ENCODE measurements at regions not wholly inside any gene's neighbourhood (a gene's known extent, or its start where the extent isn't known, plus 50 kb on each side); places are given as distances from the start of the nearest gene placed in this dataset.

DNA sequence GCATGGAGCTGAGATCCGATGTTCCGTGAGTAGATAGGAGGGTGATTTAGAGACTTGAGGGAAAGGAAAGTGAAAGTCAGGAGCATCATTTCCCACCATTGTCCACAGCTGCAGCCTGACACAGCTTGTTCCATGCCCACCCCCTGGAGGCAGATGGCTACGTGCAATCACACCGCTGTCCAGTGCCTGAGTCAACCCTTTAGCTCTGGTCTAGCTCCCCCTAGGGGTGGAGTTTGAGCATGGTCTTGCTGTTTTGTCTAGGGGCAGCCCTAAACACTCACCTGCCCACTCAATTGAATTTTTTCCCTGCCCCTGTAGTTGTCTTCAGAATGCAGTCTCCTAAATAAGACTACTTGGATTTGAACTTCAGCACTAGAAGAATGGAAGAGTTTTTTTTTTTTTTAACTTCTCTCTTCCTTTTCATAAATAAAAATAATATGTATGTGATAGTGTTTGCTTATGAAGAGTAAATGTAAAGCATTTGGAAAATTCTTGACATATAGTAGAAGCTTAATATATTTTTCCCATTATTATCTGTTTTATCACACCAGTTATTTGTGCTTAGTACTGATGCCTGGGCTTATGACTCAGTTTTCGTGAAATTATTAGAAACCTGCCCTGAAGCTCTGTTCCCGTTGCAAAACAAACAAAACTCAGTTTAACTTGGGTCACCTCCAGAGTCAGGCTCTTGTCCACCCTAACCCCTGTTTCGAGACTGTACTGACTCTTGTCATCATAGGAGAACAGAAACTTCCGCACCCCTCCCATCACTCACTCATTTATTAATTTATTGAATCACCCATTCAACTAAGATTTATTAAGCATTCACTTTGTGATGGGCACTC, 814.8 kb downstream of the MAFB start:
- DNase-seq (ENCODE audit: low spot score) = no peak

- DNase-seq (ENCODE audit: low spot score) = no peak
These were observed 815.8 kb downstream of the MAFB start for GRCh38 chr20:39873286-39873685.

GRCh38 chr20:39871013-39871412, 818.0 kb downstream of the MAFB start:
- no peak for DNase-seq (ENCODE audit: low spot score)

DNA sequence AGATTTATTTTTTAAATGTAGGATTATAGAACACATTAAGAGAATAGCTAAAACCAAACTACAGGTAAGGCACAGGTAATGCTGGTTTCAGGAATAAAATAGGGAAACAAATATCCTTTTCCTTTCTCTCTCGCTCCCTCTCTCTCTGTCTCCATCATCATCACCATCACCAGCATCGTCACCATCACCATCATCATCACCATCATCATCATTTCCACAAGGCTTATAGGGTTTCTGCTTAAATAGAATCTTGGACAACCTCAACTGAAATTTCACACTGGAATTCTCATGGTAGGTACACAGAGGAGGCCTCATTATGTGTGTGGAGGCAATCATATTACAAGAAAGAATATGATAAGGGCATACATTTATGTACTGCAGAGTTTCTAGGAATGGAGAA, 823.6 kb downstream of the MAFB start:
- no peak for DNase-seq (ENCODE audit: low spot score)

- DNase-seq (ENCODE audit: low spot score) = no peak
These were observed 826.6 kb downstream of the MAFB start for GRCh38 chr20:39862470-39862891.

DNA sequence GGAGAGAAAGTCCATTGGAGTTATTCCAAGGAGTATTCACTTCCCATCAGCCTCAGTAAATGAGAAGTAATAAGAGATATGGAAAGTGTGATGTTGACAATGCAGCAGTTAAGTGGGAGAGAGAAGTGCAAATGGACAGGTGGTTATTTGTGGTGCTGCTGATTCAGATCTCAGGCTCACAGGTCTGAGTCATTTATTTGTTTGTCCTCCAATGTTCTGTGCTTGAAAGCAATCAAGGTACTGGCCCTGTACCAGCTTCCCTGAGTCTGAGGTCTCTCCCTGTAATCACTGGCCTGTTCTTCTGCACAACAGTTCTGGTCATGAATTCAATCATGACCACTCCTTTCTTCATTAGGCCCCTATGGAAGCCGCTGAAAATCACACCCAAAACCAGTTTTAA, 827.7 kb downstream of the MAFB start:
- no peak for DNase-seq (ENCODE audit: low spot score)

DNA sequence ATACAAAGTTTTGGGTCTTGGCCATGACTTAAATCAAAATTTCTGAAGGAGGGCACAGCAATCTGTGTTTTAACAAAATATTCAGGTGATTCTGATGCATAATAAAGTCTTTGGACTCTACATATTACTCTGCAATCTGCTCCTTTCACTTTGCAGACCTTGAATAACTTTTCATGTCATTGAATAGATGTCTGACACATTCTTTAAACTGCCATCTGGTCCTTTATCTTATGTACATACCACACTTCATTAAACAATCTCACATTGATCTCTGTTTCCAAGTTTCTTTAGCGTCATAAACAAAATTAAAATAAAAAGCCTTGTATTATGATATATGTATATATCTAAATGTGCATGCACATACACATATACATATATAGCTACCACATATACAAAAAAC, 831.2 kb downstream of the MAFB start:
- no peak for DNase-seq (ENCODE audit: low spot score)

GRCh38 chr20:39857187-39857586, 831.8 kb downstream of the MAFB start:
- DNase-seq (ENCODE audit: low spot score) = no peak

GRCh38 chr20:39855799-39856198, 833.2 kb downstream of the MAFB start:
- no peak for DNase-seq (ENCODE audit: low spot score)

GRCh38 chr20:39855056-39855455, 834.0 kb downstream of the MAFB start:
- no peak for DNase-seq (ENCODE audit: low spot score)

GRCh38 chr20:39853636-39854035, 835.4 kb downstream of the MAFB start:
- peak; percentile 26 for DNase-seq (ENCODE audit: low spot score)

DNA sequence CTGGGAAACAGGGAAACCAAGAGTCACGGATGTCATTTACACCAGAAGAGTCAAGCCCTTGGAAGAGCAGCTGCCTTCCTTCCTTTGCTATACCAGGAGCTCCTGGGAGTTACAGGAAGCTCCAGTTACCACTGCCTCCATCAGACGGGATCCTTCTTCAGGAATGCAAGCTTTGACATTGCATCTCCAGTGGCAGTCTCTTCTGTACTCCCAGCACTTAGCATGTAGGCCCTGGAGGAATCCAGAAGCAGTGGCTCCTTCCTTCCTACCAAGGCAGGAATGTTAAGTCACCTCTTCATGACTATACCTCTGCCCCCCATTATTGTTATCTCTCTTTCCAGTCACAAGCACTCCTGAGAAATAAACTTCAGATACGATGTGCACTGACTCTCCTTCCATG, 836.0 kb downstream of the MAFB start:
- DNase-seq (ENCODE audit: low spot score) = no peak

DNA sequence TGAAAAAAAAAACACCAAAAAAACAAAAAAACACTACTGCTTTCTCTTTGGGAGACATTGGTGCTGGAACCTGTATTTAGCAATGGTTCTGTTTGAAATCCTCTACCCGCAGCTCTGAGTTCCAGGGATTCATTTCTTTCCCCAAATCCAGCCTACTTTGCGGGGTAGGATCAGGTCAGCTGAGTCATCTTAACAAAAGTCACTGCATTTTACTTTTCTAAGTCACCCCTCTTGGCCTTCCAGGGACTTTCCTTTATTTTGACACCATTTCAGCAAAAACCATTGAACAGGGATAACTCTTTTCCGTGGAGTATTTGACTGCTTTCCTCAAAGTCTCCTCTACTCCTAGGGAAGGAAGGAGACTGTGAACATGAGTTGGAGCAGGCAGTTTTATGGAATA, 837.6 kb downstream of the MAFB start:
- no peak for DNase-seq (ENCODE audit: low spot score)

DNA sequence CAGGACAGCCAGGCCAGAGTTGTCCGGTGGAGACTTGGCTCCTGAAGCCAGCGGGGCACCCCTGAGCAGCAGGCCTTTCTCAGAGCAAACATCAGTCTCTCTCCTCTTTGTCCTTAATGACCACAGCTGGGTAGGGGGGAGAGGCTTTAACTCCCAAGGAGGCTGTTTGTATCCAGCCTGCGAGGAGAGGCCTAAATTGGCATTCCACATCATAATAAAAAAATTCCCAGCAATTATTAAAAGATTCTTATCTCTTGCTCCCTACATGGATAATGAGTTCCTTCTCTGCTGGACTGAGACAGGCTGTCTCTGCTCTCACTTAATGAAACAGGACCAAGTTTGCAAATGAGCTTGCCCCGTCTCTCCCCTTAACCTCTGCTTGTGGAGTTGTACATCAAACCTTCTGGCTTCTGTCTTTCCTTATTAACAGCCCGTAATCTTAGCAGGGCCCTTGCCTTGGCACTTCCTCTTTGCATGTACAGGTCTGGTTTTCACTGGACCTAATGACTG, 838.2 kb downstream of the MAFB start:
- DNase-seq (ENCODE audit: low spot score) = no peak

- DNase-seq (ENCODE audit: low spot score) = no peak
These were observed 838.8 kb downstream of the MAFB start for GRCh38 chr20:39850246-39850645.

DNA sequence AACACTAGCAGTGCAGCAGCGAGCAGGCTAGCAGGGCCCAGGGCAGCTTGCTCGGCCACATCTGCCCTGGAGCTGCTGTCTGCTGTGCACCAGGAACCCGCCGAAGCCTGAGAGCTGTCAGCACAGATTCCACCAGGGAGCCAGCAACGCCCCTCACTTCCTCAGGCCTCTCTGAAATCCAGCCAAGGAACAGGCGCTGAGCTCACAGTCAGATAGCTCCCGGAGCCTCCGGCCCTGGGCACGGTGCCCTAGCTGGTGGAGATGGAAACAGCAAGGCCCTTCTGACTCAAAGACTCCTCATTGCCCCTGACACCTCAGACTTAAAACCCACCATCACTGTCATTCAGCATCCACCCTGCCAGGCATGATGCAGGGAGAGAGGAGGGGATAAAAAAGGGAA, 839.4 kb downstream of the MAFB start:
- DNase-seq (ENCODE audit: low spot score) = peak; percentile 44

GRCh38 chr20:39849171-39849570, 839.9 kb downstream of the MAFB start:
- no peak for DNase-seq (ENCODE audit: low spot score)

DNA sequence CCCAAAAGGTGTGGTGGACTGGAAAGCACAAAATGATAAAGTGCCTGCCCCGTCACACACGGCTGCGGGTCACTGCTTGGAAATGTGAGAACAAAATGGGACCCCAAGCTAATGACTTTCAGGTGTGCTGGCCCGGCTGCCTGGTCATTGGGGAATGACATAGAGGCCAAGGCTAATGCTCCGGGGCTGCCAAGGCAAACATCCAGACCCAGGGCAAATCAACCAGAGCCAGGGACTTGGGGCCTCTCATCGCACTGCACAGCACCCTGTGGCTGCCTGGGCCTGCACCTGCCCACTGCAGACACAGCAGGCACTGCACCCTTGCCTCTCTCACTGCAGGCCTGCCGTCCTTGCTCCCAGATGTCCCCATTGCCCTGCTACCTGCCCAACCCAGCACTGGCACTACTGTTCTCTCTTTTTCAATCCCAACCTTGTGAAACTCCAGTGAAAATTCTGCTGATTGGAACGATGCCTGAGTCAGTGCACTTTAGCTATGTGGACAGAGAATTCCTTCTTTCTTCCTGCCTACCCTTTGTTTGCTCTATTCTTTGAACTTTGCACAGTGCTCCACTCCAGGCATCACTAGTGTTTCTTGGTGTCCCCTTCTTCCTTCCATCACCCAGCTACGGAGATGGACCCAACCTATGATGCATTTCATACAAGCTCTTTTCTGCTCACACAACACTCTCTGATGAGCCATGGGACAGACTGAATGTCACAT, 849.5 kb downstream of the MAFB start:
- no peak for DNase-seq (ENCODE audit: low spot score)

- no peak for DNase-seq (ENCODE audit: low spot score)
These were observed 851.5 kb downstream of the MAFB start for GRCh38 chr20:39837561-39837960.

- no peak for DNase-seq (ENCODE audit: low spot score)
These were observed 853.8 kb downstream of the MAFB start for GRCh38 chr20:39835130-39835842.

DNA sequence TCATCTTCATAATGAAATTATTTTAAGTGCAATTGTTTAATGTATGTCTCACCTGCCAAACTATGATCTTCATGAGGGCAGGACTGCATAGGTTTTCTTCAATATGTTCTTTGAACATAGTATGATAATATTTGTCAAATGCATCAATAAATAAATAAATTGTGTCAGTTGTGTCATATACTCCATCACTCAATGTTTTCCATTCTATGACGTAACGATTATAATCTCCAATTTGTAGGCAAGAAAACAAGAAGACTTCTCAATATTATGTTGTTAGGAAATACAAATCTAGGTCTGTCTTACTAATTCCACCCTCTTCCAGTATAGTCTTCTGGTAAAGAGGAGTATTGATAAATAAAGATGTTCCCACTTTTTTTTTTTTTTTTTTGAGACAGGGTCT, 858.1 kb downstream of the MAFB start:
- DNase-seq (ENCODE audit: low spot score) = no peak

DNA sequence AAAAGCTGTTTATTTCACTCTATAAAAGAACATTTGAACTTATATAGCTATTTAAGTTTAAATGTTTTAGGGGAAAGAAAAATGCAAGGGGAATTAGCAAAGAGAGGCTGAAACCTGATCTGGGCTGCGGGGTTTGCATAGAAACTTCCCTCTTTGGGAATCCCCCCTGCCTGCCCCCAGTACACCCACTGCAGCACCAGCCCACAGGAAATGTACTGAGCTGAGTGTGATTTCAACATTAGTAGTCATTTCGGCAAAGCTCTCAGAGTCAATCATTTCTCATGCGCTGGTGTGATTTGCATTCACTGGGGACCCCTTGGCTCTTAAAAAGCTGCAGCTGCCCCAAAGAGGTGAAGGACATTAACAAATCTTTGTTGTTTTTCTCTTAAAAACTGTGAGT, 859.4 kb downstream of the MAFB start:
- no peak for DNase-seq (ENCODE audit: low spot score)

DNA sequence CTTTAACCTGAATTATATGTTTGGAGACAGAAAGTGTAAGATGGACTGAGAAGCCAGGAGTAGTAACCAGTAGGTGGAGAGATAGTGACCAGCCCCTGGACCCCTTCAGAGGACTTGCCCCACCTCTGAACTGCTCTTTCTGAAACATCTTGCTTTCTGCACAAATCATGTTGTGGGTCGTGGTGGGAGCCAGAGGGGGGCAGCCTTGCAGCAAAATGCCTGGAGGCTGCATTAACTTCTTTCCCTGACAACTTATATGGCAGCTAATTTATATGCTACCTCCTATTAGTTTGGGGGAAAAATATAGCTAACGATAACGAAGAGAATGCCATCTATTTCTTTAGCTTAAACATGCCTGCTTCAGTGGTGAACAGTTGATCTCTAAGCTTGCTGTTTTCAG, 859.8 kb downstream of the MAFB start:
- no peak for DNase-seq (ENCODE audit: low spot score)

Measured in hepatic stellate cell (primary cell).